Right lung (tissue), 2 donors: ENCODE measurements at regions not wholly inside any gene's neighbourhood (a gene's known extent, or its start where the extent isn't known, plus 50 kb on each side); places are given as distances from the start of the nearest gene placed in this dataset.

Source experiments
- DNase-seq, 2 donors: peaks; one replicate each; pipeline ENCODE4 v3.0.0-alpha.2; 2013

- no peak for DNase-seq
Observed at GRCh38 chr16:5850632-5851392, 753.2 kb upstream of the EEF2KMT start.

- DNase-seq, result no peak
Observed at GRCh38 chr16:5845046-5845445, 747.5 kb upstream of the EEF2KMT start.

- no peak for DNase-seq
Observed at GRCh38 chr16:5841974-5842373, 744.4 kb upstream of the EEF2KMT start.

- no peak for DNase-seq
Observed at GRCh38 chr16:5838725-5839124, 741.1 kb upstream of the EEF2KMT start.

- DNase-seq, result no peak
Observed at GRCh38 chr16:5838071-5838470, 740.5 kb upstream of the EEF2KMT start.

- no peak for DNase-seq
Observed at GRCh38 chr16:5837007-5837670, 739.5 kb upstream of the EEF2KMT start.

GRCh38 chr16:5835876-5836275, 738.3 kb upstream of the EEF2KMT start:
- DNase-seq, result no peak

- no peak for DNase-seq
Observed at GRCh38 chr16:5826332-5826731, 728.7 kb upstream of the EEF2KMT start.

- DNase-seq, result no peak
Observed at GRCh38 chr16:5820472-5820871, 722.9 kb upstream of the EEF2KMT start.

GRCh38 chr16:5815570-5816237, 718.1 kb upstream of the EEF2KMT start:
- DNase-seq, result no peak

- DNase-seq, result no peak
Observed at GRCh38 chr16:5801396-5801795, 703.8 kb upstream of the EEF2KMT start.

- no peak for DNase-seq
Observed at GRCh38 chr16:5793556-5793955, 696.0 kb upstream of the EEF2KMT start.

GRCh38 chr16:5791011-5791657, 693.5 kb upstream of the EEF2KMT start:
- no peak for DNase-seq

GRCh38 chr16:5790512-5790911, 692.9 kb upstream of the EEF2KMT start:
- no peak for DNase-seq

- DNase-seq, result no peak
Observed at GRCh38 chr16:5789033-5789432, 691.4 kb upstream of the EEF2KMT start.

GRCh38 chr16:5781436-5781835, 683.8 kb upstream of the EEF2KMT start:
- DNase-seq, result no peak

GRCh38 chr16:5776876-5777275, 679.3 kb upstream of the EEF2KMT start:
- no peak for DNase-seq

- no peak for DNase-seq
Observed at GRCh38 chr16:5775916-5776315, 678.3 kb upstream of the EEF2KMT start.

- no peak for DNase-seq
Observed at GRCh38 chr16:5770118-5770517, 672.5 kb upstream of the EEF2KMT start.

GRCh38 chr16:5769513-5769912, 671.9 kb upstream of the EEF2KMT start:
- DNase-seq, result no peak

- no peak for DNase-seq
Observed at GRCh38 chr16:5768445-5768844, 670.9 kb upstream of the EEF2KMT start.

GRCh38 chr16:5763176-5763575, 665.6 kb upstream of the EEF2KMT start:
- no peak for DNase-seq

GRCh38 chr16:5762362-5762761, 664.8 kb upstream of the EEF2KMT start:
- DNase-seq, result no peak
